ENCODE measurements at regions not wholly inside any gene's neighbourhood (a gene's known extent, or its start where the extent isn't known, plus 50 kb on each side); places are given as distances from the start of the nearest gene placed in this dataset.

DNA sequence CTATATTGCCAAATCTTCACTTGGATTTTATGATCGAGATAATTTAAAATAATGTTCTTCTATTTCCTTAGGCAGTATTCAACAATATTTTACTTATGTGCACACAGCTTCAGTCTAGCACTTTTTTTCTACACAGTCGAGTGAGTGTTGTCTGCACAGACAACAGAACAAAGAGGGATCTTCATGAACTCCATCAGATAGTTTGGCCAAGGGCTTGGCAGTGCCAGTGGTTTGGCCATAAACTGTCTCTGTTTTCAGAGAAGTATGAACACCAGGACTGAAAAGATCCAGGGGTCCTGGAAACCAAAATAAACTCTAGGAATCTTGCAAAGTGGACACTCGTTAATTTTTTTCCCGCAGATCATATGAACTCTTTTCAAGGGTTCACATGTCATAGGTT, 547.3 kb downstream of the PLCL1 start:
- TF ChIP-seq, protein P1, sequence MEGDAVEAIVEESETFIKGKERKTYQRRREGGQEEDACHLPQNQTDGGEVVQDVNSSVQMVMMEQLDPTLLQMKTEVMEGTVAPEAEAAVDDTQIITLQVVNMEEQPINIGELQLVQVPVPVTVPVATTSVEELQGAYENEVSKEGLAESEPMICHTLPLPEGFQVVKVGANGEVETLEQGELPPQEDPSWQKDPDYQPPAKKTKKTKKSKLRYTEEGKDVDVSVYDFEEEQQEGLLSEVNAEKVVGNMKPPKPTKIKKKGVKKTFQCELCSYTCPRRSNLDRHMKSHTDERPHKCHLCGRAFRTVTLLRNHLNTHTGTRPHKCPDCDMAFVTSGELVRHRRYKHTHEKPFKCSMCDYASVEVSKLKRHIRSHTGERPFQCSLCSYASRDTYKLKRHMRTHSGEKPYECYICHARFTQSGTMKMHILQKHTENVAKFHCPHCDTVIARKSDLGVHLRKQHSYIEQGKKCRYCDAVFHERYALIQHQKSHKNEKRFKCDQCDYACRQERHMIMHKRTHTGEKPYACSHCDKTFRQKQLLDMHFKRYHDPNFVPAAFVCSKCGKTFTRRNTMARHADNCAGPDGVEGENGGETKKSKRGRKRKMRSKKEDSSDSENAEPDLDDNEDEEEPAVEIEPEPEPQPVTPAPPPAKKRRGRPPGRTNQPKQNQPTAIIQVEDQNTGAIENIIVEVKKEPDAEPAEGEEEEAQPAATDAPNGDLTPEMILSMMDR (IDR thresholded peaks at IDR 0.05): no peak
- TF ChIP-seq EZH2 (IDR thresholded peaks at IDR 0.05; ENCODE audit: borderline replicate concordance, insufficient read depth, low read depth, low read length, poor library complexity, severe bottlenecking): no peak
